Activated CD8-positive, alpha-beta memory T cell treated with anti-CD3 and anti-CD28 coated beads, Interleukin-2, amount 50 U/mL, for 1 hour (primary cell): ENCODE measurements at regions not wholly inside any gene's neighbourhood (a gene's known extent, or its start where the extent isn't known, plus 50 kb on each side); places are given as distances from the start of the nearest gene placed in this dataset.

Experiments used
- DNase-seq: peaks from one replicate; pipeline ENCODE4 v3.0.0-alpha.2; 2020; ENCODE audit errors: extremely low read depth

- DNase-seq, result no peak
Observed at GRCh38 chr15:39530480-39531342, 50.2 kb upstream of the THBS1 start.
